HepG2 (cell line): ENCODE measurements at regions not wholly inside any gene's neighbourhood (a gene's known extent, or its start where the extent isn't known, plus 50 kb on each side); places are given as distances from the start of the nearest gene placed in this dataset.

Experiments used
- ATAC-seq: fragments of 200-7000 bp; cut with Tn5 transposase; 3 replicates; pipeline ENCODE4 v1.9.1; 2020; ENCODE audit warnings: mild to moderate bottlenecking, moderate library complexity
- BruUV-seq: library from RNA; stranded (reverse); fragments of 400-500 nt; replicated peaks from 2 replicates; lab custom pipeline; 2021; lab: Mats Ljungman, UMichigan
- CTCF ChIA-PET: fragments of 300-600 bp; formaldehyde crosslinking; extraction: SDS; loops from one replicate; lab custom pipeline; 2021; ENCODE audit warnings: low total read pairs, inconsistent platforms, low intra/inter-chr PET ratio; lab: Yijun Ruan, JAX
- POLR2A ChIA-PET: fragments of 350-600 bp; sonication (Branson Sonifier 250); formaldehyde crosslinking; loops from one replicate; lab custom pipeline; 2020; ENCODE audit warnings: antibody characterized with exemption, inconsistent platforms; lab: Yijun Ruan, JAX
- DNase-seq: peaks from one replicate; pipeline ENCODE4 v3.0.0-alpha.2; 2015; ENCODE audit warnings: low spot score
- FAIRE-seq: peaks from 3 replicates; lab custom pipeline; 2011; peaks lifted over from hg19 to GRCh38; lab: Jason Lieb, UNC
- H2AFZ ChIP-seq: one replicate; pipeline ENCODE4 v1.6.1; 2011; ENCODE audit warnings: low read length, inconsistent platforms
- H3K27ac ChIP-seq: fragments of 300-600 bp; 3 replicates; pipeline ENCODE4 v1.8.0; 2011; ENCODE audit warnings: mixed run types, mild to moderate bottlenecking, mixed read lengths, low read length, inconsistent platforms; ENCODE audit not compliant: insufficient read depth; ENCODE audit errors: extremely low read length
- H3K27me3 ChIP-seq, 2 experiments: fragments of 200-600 bp in 1 of 2; 2 replicates in 1 of 2; 3 replicates in 1 of 2; pipeline versions ENCODE4 v1.6.0 to v1.8.0; 2011; ENCODE audit warnings: low read length in 2 of 2, mild to moderate bottlenecking in 2 of 2, moderate library complexity in 2 of 2, inconsistent platforms in 1 of 2; ENCODE audit not compliant: insufficient read depth in 2 of 2, control insufficient read depth in 1 of 2
- H3K36me3 ChIP-seq, 2 experiments: fragments of 200-600 bp in 1 of 2; replicated peaks in 1 of 2; 2 replicates in 1 of 2; 3 replicates in 1 of 2; pipeline versions ENCODE4 v1.5.1 to v1.8.0; 2011; ENCODE audit warnings: low read length in 2 of 2, inconsistent platforms in 1 of 2; ENCODE audit not compliant: insufficient read depth in 2 of 2, control insufficient read depth in 1 of 2
- H3K4me1 ChIP-seq: 2 replicates; pipeline ENCODE4 v1.5.1; 2012; ENCODE audit warnings: low read length, inconsistent platforms; ENCODE audit not compliant: insufficient read depth
- H3K4me2 ChIP-seq: 2 replicates; pipeline ENCODE4 v1.6.0; 2011; ENCODE audit warnings: low read depth, low read length, inconsistent platforms
- H3K4me3 ChIP-seq, 3 experiments: fragments of 200-600 bp in 1 of 3; sonication (generic), shearing (Covaris generic) in 1 of 3; replicated peaks in 1 of 3; 2 replicates each; pipeline ENCODE4 v1.5.1; 2011 to 2016; ENCODE audit warnings: low read length in 3 of 3, inconsistent platforms in 2 of 3, low read depth in 2 of 3, mild to moderate bottlenecking in 2 of 3, control low read depth in 1 of 3, mixed read lengths in 1 of 3; ENCODE audit not compliant: insufficient read depth in 1 of 3
- H3K79me2 ChIP-seq: one replicate; pipeline ENCODE4 v1.6.1; 2011; ENCODE audit warnings: low read length, inconsistent platforms; ENCODE audit not compliant: insufficient read depth
- H3K9ac ChIP-seq: 2 replicates; pipeline ENCODE4 v1.6.0; 2011; ENCODE audit warnings: mild to moderate bottlenecking, low read depth, low read length, inconsistent platforms; ENCODE audit not compliant: insufficient read depth
- H3K9me3 ChIP-seq: 2 replicates; pipeline ENCODE4 v1.5.1; 2012; ENCODE audit warnings: mild to moderate bottlenecking, low read length
- H4K20me1 ChIP-seq: 2 replicates; pipeline ENCODE4 v1.6.0; 2011; ENCODE audit warnings: inconsistent platforms, mild to moderate bottlenecking, low read length, moderate library complexity; ENCODE audit not compliant: insufficient read depth
- ATF7 ChIP-seq, 2 experiments: fragments of 450-650 bp in 1 of 2; sonication (generic) in 1 of 2; formaldehyde crosslinking in 1 of 2; IDR thresholded peaks; 2 replicates each; pipeline versions ENCODE4 v1.4.0 to v1.6.1; 2016 to 2020; ENCODE audit warnings: antibody characterized with exemption in 1 of 2, mild to moderate bottlenecking in 1 of 2, missing genetic modification reagents in 1 of 2
- CEBPB ChIP-seq: IDR thresholded peaks from 2 replicates; pipeline ENCODE4 v1.6.1; 2011; ENCODE audit warnings: low read depth, low read length, improper control_type of control experiment, borderline replicate concordance
- MAFK ChIP-seq, 2 experiments: IDR thresholded peaks in 1 of 2; conservative IDR thresholded peaks in 1 of 2; 2 replicates each; pipeline ENCODE4 v1.6.1; 2011; ENCODE audit warnings: improper control_type of control experiment in 2 of 2, low read length in 2 of 2
- NBN ChIP-seq: fragments of 450-650 bp; conservative IDR thresholded peaks from 2 replicates; pipeline ENCODE4 v1.6.1; 2017
- NFE2L2 ChIP-seq: fragments of 150-350 bp; IDR thresholded peaks from 2 replicates; pipeline ENCODE4 v1.6.1; 2014; ENCODE audit warnings: low read length
- NFYC ChIP-seq: IDR thresholded peaks from 2 replicates; pipeline ENCODE4 v1.6.1; 2016; ENCODE audit warnings: missing genetic modification reagents, missing compliant biosample characterization
- REL ChIP-seq: sonication (generic); formaldehyde crosslinking; conservative IDR thresholded peaks from 2 replicates; pipeline ENCODE4 v1.8.0; 2022; ENCODE audit warnings: mild to moderate bottlenecking, missing genetic modification reagents, moderate library complexity
- SOX5 ChIP-seq: IDR thresholded peaks from 2 replicates; pipeline ENCODE4 v1.6.1; 2016; ENCODE audit warnings: borderline replicate concordance
- ZFP37 ChIP-seq: sonication (generic); formaldehyde crosslinking; IDR thresholded peaks from 2 replicates; pipeline ENCODE4 v1.4.0; 2020; ENCODE audit warnings: missing genetic modification reagents, borderline replicate concordance
- ZNF282 ChIP-seq: fragments of 450-650 bp; IDR thresholded peaks from 2 replicates; pipeline ENCODE4 v1.6.1; 2018; ENCODE audit not compliant: partially characterized antibody
- ZNF510 ChIP-seq: sonication (generic); formaldehyde crosslinking; IDR thresholded peaks from 2 replicates; pipeline ENCODE4 v1.4.0; 2020; ENCODE audit warnings: low read depth, mild to moderate bottlenecking, missing genetic modification reagents
- WGBS: methylation state at CpG from one replicate; pipeline ENCODE4 v1.1.6; 2017; ENCODE audit warnings: low lambda C conversion rate; 5-methylcytosine and 5-hydroxymethylcytosine counted together
- in situ Hi-C: cut with HindIII; loops from 2 replicates; pipeline ENCODE4 v1.10.0; 2017; ENCODE audit warnings: low pct_unique_long_range_greater_than_20kb; ENCODE audit not compliant: extremely low pct_ligation_motif_present
- intact Hi-C: fragments of 100-400 bp; cut with micrococcal nuclease; formaldehyde crosslinking; loops from one replicate; pipeline ENCODE4 v1.10.0; 2022; ENCODE audit not compliant: unreplicated experiment
- TF ChIP-seq, protein P1 (sequence below): sonication (generic); formaldehyde crosslinking; IDR thresholded peaks from 2 replicates; pipeline ENCODE4 v1.4.0; 2020; ENCODE audit warnings: missing genetic modification reagents, borderline replicate concordance
- TF ChIP-seq, protein P2 (sequence below): sonication (generic); formaldehyde crosslinking; IDR thresholded peaks from 2 replicates; pipeline ENCODE4 v1.4.0; 2020; ENCODE audit warnings: mild to moderate bottlenecking, missing genetic modification reagents
- TF ChIP-seq, protein P3 (sequence below): sonication (generic); formaldehyde crosslinking; IDR thresholded peaks from 2 replicates; pipeline ENCODE4 v1.5.1; 2020; ENCODE audit warnings: mild to moderate bottlenecking, missing genetic modification reagents

DNA sequence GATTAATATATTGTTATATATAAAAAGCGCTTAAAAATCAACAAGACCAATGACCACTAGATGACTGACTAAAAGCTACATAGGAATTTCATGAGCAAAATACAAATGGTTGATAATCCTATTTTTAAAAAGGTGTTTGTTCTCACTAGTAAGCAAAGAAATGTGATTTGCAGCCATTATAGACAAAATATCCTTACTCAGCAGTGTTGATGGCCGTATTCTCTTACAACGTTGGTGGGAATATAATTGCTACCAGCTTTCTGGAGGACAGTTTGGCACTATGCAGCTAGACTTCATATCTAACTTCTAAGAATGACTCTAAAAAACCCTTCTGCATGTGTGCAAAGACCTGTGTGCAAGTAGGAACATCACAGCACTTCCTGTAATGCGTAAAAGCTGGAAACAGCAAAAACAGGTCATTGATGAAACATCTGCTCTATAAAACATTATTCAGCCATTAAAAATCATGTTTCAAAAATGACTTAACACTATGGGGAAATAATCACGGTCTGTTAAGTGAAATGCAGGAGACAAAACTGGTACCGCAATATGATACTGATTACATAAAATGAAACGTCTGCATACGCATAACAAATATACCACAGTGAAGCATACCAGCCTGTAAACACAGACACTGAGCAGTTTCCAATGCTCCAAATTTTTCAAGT lies 70.1 kb upstream of the LINC01488 start (continued):
- TF ChIP-seq REL (CRISPR knock-in tag) (no peak), ZNF510 (CRISPR knock-in tag) (no peak), NFE2L2 (no peak), MAFK (conservative IDR thresholded peaks at IDR 0.05 in 1 of 2, IDR thresholded peaks at IDR 0.05 in 1 of 2; ENCODE audit: low read length in 2 of 2) (peak; percentile 62 to 82; a peak in 3 of 4 replicates), NFYC (CRISPR knock-in tag) (no peak)

DNA sequence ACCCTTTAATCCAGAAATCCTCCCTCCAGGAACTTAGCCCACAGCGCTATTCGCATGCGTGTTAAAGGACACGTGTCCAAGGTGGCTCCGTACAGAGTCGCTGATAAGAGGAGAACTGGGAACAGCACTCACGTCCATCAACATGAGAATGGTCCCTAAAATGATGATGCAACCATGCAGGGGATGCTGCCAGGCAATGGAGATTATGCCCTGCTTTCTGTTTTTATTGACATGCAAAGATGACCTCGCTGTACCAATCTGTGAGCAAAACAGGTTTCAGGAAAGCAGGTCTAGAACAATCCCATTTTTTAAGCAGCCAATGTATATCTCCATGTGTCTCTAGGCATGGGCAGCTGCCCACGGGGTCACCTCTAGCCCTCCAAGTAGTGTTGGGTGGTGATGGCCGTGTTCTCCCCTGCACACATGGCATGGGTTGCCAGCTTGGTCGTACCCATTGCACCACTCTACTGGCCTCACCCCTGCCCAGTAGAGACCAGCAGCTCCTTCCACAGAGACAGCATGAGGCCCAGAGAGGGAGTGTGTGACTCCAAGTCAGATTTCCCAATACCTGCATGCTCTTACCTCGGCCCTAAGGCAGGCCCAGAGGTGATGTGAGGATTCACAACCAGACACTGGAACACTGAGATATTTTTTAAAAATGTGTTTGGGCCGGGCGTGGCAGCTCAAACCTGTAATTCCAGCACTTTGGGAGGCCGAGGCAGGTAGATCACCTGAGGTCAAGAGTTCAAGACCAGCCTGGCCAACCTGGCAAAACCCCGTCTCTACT lies 68.3 kb upstream of the LINC01488 start:
- ChIA-PET POLR2A (no interaction called here), CTCF (no interaction called here)
- no peak for ATAC-seq
- Histone ChIP-seq H4K20me1 (no peaks in the 10 kb centered on the region), H3K4me1 (no peaks in the 10 kb centered on the region), H3K36me3 (no peaks in the 10 kb centered on the region), H3K4me3 (no peak overlapping the region), H3K27me3 (0 out of 5 replicates have a peak, but pooled peaks cover 0 to 3% of the 10 kb centered on the region in 2 experiments), H3K79me2 (no peaks in the 10 kb centered on the region), H3K9me3 (no peaks in the 10 kb centered on the region), H3K27ac (no peak overlapping the region), H3K9ac (no peak overlapping the region), H2AFZ (no peak overlapping the region), H3K4me2 (no peak overlapping the region)
- intact Hi-C loops, result no loop called here
- no peak for DNase-seq
- FAIRE-seq, result no peak
- TF ChIP-seq ZNF282 (no peak), NBN (no peak), ZFP37 (CRISPR knock-in tag) (no peak), CEBPB (peak; percentile 22; the same call in 1 of the 2 replicates), ATF7 (IDR thresholded peaks at IDR 0.05) (peak; percentile 42), ATF7 (CRISPR knock-in tag; IDR thresholded peaks at IDR 0.05) (no peak), SOX5 (CRISPR knock-in tag) (no peak)
- TF ChIP-seq, protein P1, sequence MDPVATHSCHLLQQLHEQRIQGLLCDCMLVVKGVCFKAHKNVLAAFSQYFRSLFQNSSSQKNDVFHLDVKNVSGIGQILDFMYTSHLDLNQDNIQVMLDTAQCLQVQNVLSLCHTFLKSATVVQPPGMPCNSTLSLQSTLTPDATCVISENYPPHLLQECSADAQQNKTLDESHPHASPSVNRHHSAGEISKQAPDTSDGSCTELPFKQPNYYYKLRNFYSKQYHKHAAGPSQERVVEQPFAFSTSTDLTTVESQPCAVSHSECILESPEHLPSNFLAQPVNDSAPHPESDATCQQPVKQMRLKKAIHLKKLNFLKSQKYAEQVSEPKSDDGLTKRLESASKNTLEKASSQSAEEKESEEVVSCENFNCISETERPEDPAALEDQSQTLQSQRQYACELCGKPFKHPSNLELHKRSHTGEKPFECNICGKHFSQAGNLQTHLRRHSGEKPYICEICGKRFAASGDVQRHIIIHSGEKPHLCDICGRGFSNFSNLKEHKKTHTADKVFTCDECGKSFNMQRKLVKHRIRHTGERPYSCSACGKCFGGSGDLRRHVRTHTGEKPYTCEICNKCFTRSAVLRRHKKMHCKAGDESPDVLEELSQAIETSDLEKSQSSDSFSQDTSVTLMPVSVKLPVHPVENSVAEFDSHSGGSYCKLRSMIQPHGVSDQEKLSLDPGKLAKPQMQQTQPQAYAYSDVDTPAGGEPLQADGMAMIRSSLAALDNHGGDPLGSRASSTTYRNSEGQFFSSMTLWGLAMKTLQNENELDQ (CRISPR knock-in tag), result no peak
- TF ChIP-seq, protein P2, sequence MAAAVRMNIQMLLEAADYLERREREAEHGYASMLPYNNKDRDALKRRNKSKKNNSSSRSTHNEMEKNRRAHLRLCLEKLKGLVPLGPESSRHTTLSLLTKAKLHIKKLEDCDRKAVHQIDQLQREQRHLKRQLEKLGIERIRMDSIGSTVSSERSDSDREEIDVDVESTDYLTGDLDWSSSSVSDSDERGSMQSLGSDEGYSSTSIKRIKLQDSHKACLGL (CRISPR knock-in tag), result no peak
- TF ChIP-seq, protein P3, sequence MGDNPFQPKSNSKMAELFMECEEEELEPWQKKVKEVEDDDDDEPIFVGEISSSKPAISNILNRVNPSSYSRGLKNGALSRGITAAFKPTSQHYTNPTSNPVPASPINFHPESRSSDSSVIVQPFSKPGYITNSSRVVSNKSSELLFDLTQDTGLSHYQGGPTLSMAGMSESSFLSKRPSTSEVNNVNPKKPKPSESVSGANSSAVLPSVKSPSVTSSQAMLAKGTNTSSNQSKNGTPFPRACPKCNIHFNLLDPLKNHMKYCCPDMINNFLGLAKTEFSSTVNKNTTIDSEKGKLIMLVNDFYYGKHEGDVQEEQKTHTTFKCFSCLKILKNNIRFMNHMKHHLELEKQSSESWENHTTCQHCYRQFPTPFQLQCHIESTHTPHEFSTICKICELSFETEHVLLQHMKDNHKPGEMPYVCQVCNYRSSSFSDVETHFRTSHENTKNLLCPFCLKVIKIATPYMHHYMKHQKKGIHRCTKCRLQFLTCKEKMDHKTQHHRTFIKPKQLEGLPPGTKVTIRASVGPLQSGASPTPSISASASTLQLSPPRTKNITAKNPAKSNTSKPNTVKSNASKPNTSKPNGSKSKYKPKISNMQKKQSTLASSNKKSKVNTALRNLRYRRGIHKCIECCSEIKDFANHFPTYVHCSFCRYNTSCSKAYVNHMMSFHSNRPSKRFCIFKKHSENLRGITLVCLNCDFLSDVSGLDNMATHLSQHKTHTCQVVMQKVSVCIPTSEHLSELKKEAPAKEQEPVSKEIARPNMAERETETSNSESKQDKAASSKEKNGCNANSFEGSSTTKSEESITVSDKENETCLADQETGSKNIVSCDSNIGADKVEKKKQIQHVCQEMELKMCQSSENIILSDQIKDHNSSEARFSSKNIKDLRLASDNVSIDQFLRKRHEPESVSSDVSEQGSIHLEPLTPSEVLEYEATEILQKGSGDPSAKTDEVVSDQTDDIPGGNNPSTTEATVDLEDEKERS (CRISPR knock-in tag), result no peak
- in situ Hi-C loops, result no loop called here
- 58% methylated on average over 11 of the region's 16 CpGs for WGBS
- BruUV-seq, result no TSS peak
